Stimulated activated CD4-positive, alpha-beta T cell treated with anti-CD3 and anti-CD28 coated beads, Interleukin-2, amount 100 ng/mL, for 48 hours (primary cell): ENCODE measurements at regions not wholly inside any gene's neighbourhood (a gene's known extent, or its start where the extent isn't known, plus 50 kb on each side); places are given as distances from the start of the nearest gene placed in this dataset.
"Not testable (repeated sequence)": the region's sequence is repeated elsewhere in the genome, so short reads cannot be mapped to it uniquely, and the experiment has no call there.

Source experiments
- DNase-seq, 2 donors: peaks; one replicate each; pipeline ENCODE4 v3.0.0-alpha.2; 2020

DNA sequence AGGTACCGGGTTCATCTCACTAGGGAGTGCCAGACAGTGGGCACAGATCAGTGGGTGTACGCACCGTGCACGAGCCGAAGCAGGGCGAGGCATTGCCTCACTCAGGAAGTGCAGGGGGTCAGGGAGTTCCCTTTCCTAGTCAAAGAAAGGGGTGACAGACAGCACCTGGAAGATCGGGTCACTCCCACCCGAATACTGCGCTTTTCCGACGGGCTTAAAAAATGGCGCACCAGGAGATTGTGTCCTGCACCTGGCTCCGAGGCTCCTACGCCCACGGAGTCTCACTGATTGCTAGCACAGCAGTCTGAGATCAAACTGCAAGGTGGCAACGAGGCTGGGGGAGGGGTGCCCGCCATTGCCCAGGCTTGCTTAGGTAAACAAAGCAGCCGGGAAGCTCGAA is 1188.5 kb downstream of the FAM133A start:
- DNase-seq, result not testable (repeated sequence)

DNA sequence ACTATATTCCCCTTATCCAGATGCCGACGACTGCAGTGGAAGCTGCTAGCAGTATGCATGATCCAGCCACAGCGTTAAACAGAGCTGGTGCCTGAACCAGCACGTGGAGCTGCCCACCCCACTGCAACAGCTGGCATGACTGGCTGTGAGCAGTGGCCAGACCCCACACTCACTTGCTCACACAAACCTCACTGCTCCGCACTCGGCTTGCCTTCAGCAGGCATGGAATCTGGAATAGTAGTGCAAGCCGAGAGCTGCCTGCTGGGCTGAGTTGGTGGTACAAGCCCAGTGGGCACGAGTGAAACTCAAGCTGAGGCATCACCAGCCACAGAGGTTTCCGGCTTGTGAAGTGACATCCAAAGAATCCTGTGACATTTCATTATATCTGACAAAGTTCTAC is 1197.6 kb downstream of the FAM133A start:
- no peak for DNase-seq

DNA sequence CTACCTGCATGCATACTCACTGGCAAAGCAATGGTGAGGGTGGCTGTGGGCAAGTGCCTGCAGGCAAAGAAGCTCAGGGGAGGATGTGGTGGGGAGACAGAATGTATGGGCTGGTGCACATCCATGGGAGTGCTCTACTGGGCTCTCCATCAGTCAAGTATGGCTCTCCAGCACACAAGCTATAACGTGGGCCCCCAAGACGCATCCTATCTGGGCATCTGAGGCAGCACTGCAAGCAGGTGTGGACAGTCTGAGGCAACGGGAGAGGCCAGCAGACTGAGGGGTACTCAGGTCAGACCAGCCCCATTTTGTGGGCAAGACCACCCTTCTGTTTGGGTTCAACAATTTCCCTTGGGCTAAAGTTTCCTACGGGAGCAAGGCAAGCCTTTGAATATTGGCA is 1227.8 kb downstream of the FAM133A start:
- DNase-seq, result no peak

DNA sequence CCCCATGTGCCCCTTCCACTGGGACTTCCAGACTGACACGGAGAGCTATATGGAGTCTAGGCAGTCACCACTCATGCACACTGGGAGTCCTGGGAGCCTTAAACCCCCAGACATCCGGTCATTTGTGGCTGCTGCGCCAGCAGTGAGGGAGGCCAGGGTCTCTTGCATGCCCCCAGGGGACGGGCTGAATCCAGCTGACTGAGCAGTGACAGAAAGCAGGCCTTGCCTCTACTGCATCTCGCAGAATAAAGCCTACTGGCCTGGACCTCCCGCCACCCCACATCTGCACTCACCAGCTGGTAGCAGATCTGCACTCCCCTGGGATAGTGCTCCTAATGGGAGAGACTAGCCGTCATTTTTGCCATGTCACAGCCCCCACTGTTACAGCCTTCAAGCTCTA is 1234.2 kb downstream of the FAM133A start:
- no peak for DNase-seq

DNA sequence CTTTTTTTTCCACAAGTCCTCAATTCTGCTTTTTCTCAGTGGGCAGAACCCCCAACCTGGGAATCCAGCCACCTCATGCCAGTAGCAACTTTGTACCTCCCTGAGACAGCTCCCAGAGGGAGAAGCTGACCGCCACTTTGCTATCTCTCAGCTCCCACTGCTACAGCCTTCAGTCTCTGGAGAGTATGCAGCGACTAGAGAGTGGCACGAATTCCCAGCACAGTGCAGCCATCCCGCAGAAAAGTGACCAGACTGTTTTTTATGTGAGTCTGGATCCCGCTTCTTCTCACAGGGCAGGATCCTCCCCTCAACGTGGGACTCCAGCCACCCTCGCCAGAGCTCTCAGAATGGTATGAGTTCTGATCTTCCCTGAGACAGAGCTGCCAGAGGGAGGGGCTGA is 1234.6 kb downstream of the FAM133A start:
- no peak for DNase-seq

DNA sequence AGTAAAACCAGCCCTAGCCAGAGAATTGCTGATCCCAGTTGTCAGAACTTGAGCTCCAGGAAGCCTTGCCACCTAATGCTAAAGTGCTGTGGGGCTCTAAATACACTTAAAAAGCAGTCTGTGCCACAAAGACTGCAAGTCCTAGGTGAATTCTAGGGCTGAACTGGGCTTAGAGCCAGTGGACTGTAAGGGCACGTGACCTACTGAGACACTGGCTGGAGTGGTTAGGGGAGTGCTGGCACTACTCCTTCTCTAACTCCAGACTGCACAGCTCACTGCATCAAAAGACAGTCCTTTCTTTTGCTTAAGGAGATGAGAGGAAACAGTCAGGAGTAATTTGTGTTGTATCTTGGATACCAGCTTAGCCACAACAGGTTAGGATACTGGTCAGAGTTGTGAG is 1240.2 kb downstream of the FAM133A start:
- no peak for DNase-seq

DNA sequence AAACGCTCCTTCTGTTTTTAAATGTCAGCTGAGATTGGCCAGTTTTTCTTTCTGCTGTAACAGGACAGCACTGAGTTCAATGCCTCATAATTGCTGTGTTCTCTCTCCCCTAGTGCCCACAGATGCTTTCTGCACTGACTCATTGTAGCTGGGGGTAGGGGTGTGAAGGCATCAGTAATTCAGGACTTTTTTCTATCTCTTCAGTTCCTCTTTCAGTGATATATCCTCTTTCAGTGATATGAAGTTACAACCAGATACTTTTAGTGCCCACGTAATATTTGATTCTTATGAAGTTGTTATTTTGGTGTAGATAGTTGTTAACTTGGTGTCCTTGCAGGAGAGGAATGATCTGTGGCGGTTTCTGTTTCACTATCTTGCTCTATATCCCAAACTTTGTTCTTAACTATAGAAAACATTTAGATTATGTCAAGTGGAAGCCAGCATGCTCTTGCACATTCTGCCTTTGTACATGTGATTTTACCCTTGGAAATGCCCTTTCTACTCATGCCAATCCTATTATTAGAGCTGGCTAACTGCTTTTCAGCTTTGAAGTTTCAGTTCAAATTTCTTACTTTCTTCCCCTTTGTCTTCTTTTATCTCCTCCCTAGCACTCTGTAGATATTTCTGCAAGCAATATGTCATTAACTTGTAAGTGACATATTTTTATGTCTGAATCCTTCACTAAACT is 1258.4 kb downstream of the FAM133A start:
- DNase-seq, result no peak

DNA sequence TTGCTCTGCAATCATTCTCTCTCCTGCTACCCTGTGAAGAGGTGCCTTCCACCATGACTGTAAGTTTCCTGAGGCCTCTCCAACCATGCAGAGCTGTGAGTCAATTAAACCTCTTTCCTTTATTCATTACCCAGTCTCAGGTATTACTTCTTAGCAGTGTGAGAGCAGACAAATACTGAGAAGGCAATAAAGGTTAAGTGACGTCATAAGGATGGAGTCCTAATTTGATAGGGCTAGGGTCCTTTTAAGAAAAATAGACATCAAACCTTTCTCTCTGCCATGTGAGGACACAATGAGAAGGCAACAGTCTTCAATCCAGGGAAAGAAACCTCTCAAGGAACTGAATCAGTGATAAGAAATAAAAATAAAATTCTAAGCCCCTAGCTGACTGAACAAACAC is 1262.7 kb downstream of the FAM133A start:
- DNase-seq, result no peak

DNA sequence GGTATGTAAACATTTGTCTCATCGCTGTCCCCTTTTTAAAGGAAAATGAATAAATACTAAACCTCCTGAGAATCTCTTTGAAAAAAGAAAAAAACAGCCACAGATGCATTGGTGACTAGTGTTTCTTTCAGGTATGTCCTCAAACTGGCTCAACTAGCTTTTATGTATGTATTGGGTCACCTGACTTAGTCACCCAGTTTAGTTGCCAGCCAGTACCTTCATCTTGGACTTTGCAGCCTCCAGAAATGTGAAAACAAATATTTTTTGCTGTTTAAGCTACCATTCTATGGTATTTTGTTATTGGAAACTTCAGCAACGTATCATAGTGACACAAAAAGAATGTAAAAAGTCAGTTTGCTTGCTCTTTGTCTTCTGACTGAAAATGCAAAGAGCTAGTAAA is 1263.5 kb downstream of the FAM133A start:
- no peak for DNase-seq

DNA sequence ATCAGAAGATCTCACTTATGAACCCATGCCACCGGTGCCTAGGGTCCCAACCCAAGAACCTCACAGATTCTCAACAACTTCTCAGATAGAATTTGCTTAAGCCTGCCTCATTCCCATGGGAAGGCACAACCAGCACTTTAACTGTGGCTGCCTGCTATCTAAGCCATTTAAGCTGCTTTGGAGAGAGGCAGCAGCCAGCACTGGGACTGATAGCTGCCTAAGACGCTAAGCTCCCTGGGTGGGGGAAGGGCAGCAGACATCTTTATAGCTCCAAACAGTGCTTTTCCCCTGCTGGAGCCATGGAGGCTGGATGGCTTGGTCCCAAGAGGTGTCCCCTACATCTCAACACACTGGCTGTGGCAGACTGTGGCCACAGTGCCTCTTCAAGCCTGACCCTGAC is 1268.6 kb downstream of the FAM133A start:
- DNase-seq, result no peak

DNA sequence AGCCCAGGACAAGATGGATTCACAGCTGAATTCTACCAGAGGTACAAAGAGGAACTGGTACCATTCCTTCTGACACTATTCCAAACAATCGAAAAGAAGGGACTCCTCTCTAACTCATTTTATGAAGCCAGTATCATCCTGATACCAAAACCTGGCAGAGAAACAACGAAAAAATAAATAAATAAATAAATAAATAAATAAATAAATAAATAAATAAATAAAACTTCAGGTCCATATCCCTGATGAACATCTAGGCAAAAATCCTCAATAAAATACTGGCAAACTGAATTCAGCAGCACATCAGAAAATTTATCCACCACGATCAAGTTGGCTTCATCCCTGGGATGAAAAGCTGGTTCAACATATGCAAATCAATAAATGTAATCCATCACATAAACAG is 1272.1 kb downstream of the FAM133A start:
- not testable (repeated sequence) for DNase-seq

DNA sequence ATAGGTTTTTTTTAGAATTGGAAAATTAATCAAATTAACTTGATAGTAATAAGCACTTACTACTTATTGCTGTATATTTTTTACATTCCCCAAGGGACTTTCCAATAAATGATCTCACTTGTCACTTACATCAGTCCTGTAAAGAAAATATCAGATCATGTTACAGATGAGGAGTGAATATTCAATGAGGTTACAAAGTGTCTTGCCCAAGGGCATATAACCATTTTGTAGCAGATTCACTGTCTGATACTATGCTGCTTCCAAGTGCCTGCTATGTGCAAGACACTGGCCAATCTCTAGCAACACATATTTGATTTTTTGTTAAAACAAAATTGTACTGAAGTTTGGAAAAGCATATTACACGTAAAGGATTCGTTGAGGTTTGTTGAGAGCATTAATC is 1287.7 kb downstream of the FAM133A start:
- DNase-seq, result no peak

DNA sequence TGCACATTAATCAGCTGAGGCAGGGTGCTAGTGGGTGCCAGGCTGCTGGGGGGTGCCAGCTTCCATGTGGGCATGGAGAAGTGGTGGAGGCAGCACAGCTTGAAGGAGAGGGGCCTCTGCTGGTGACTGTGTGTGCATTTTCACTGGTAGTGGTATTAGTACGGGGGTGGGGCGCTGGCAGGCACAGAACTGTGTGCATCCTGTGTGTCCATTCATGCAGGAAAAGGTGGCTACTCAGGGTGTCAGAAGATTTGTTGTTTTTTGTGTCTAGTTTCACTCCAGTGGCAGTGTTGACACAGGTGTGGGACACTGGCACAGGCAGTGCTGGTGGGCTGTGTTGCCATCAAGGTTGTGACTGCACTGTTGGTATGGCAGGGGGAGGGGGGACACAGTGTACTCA is 1303.6 kb downstream of the FAM133A start:
- DNase-seq, result no peak

DNA sequence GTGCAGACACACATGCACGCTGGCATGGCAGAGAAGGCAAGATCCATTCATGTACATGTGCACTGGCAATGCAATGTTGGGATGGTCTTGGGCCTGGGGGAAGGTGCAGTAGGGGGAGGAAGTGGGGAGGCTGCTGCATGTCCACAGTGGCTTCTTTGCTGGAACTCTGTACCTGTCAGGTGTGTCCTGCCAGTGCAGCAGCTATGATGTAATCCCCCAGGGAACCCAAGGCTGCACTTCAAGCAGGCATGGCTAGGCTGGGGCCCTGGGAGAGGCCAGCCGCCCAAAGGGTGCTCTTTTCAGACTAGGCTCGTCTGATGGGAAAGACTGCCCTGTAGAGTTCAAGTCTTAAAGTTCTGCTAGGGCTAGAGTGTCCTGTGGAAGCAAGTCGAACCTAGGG is 1304.0 kb downstream of the FAM133A start:
- DNase-seq, result no peak
